ENCODE measurements at regions not wholly inside any gene's neighbourhood (a gene's known extent, or its start where the extent isn't known, plus 50 kb on each side); places are given as distances from the start of the nearest gene placed in this dataset.

GRCh38 chr6:8507286-8507685, 71.9 kb upstream of the SLC35B3 start:
- no peak for DNase-seq (ENCODE audit: extremely low read depth, low read depth)
- TF ChIP-seq CTCF (IDR thresholded peaks at IDR 0.05; ENCODE audit: low read depth, low read length, missing control alignments): no peak
- H3K4me3 ChIP-seq (replicated peaks; ENCODE audit: low read depth, low read length): no peak overlapping the region

GRCh38 chr6:8506126-8506525, 70.8 kb upstream of the SLC35B3 start:
- DNase-seq (ENCODE audit: extremely low read depth, low read depth): no peak
- H3K4me3 ChIP-seq (replicated peaks; ENCODE audit: low read depth, low read length): no peak overlapping the region
- TF ChIP-seq CTCF (IDR thresholded peaks at IDR 0.05; ENCODE audit: low read depth, low read length, missing control alignments): no peak

- H3K4me3 ChIP-seq (replicated peaks; ENCODE audit: low read depth, low read length): no peak overlapping the region
- peak; percentile 1 for DNase-seq (ENCODE audit: extremely low read depth, low read depth)
- TF ChIP-seq CTCF (IDR thresholded peaks at IDR 0.05; ENCODE audit: low read depth, low read length, missing control alignments): peak; percentile 23
Measured at GRCh38 chr6:8499540-8499939, 64.2 kb upstream of the SLC35B3 start.

GRCh38 chr6:8494730-8495129, 59.4 kb upstream of the SLC35B3 start:
- no peak for TF ChIP-seq CTCF (IDR thresholded peaks at IDR 0.05; ENCODE audit: low read depth, low read length, missing control alignments)
- H3K4me3 ChIP-seq (replicated peaks; ENCODE audit: low read depth, low read length): no peak overlapping the region
- no peak for DNase-seq (ENCODE audit: extremely low read depth, low read depth)

GRCh38 chr6:8492536-8493133, 57.3 kb upstream of the SLC35B3 start:
- H3K4me3 ChIP-seq (replicated peaks; ENCODE audit: low read depth, low read length): no peak overlapping the region
- DNase-seq (ENCODE audit: extremely low read depth, low read depth): no peak
- no peak for TF ChIP-seq CTCF (IDR thresholded peaks at IDR 0.05; ENCODE audit: low read depth, low read length, missing control alignments)
